ENCODE measurements at regions not wholly inside any gene's neighbourhood (a gene's known extent, or its start where the extent isn't known, plus 50 kb on each side); places are given as distances from the start of the nearest gene placed in this dataset.
"Not testable (repeated sequence)": the region's sequence is repeated elsewhere in the genome, so short reads cannot be mapped to it uniquely, and the experiment has no call there.

DNA sequence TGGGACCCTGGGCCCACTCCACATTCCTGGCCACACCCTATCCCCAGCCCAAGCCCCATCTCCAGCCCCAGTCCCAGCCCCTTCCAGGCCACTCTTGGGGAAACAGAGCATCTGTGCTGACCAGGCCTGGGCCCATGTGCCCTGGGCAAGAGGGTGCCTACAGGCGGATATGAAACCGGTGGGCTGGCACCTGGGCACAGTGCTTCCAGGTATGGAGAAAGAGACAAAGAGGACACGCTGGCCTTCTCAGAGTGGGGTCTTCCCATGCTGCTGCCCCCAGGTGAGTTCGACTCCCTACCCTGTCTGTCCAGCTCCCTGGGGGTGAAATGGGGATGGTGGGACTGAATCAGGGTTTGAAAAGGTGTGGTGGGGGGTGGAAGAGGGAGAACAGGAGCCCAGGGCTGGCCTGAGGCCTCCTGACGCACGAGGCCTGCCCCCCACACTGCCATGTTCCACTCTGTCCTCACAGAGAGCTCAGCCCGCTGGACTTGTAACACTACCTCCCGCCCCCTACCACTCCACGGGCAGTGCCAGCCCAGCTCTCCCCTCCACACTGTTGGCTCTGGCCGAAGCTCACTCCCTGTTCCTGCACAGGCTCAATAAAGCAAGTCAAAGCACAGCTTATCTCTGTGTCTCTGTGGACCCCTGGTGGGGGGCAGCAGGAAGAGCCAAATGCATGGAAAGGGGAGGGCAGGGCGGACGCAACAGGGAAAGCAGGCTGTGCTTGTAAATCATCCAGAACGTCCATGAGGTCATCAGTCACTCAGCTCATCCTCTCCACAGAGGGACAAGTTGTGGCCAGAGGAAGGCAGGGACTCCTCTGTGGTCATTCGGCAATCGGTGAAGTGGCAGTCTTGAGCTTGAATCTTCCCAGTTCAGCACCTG, 71.1 kb upstream of the TMEM97 start:
- no peak overlapping the region for H3K9ac ChIP-seq (ENCODE audit: low read depth in 1 of 2, low read length in 2 of 2)
- H3K27me3 ChIP-seq (ENCODE audit: control insufficient read depth in 1 of 2, insufficient read depth in 2 of 2, low read length in 2 of 2), result peaks cover 0 to 6% of the 10 kb centered on the region in 2 donors
- no peak overlapping the region for H3K27ac ChIP-seq (ENCODE audit: low read depth, low read length)
- H3K9me3 ChIP-seq (ENCODE audit: control insufficient read depth in 1 of 2, low read length in 2 of 2), result no peaks in the 10 kb centered on the region
- no peaks in the 10 kb centered on the region for H3K36me3 ChIP-seq (ENCODE audit: control insufficient read depth in 1 of 2, insufficient read depth in 2 of 2, low read length in 2 of 2)
- H3K4me3 ChIP-seq (ENCODE audit: low read depth in 1 of 2, low read length in 2 of 2), result no peak overlapping the region
- peaks cover 6 to 8% of the 10 kb centered on the region in 2 donors for H3K4me1 ChIP-seq (ENCODE audit: control insufficient read depth in 1 of 2, insufficient read depth in 2 of 2, low read length in 2 of 2)

DNA sequence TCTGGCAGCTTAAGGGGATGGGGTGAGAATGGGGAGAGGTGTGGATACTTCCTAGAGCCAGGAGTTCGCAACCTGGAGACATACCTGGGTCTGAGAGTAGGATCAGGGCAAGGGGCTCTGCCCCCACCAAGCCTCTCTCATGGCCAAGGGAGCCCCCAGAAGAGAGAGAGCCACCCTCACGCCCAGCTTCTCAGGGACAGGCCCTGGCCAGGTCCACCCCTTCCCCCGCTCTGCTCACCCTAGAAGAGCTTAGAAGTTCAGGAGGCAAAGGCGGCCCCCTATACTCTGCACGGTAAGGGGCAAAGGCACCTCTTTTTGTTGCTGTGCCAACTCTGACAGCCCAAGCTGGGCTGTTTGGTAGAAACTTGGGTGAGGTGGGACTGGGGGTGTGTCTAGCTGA, 69.3 kb upstream of the TMEM97 start:
- H3K36me3 ChIP-seq (ENCODE audit: control insufficient read depth in 1 of 2, insufficient read depth in 2 of 2, low read length in 2 of 2), result no peaks in the 10 kb centered on the region
- H3K4me3 ChIP-seq (ENCODE audit: low read depth in 1 of 2, low read length in 2 of 2), result no peak overlapping the region
- H3K27me3 ChIP-seq (ENCODE audit: control insufficient read depth in 1 of 2, insufficient read depth in 2 of 2, low read length in 2 of 2), result peaks cover 0 to 6% of the 10 kb centered on the region in 2 donors
- H3K27ac ChIP-seq (ENCODE audit: low read depth, low read length), result no peak overlapping the region
- no peak overlapping the region for H3K9ac ChIP-seq (ENCODE audit: low read depth in 1 of 2, low read length in 2 of 2)
- H3K4me1 ChIP-seq (ENCODE audit: control insufficient read depth in 1 of 2, insufficient read depth in 2 of 2, low read length in 2 of 2), result peaks cover 6 to 8% of the 10 kb centered on the region in 2 donors
- H3K9me3 ChIP-seq (ENCODE audit: control insufficient read depth in 1 of 2, low read length in 2 of 2), result no peaks in the 10 kb centered on the region

DNA sequence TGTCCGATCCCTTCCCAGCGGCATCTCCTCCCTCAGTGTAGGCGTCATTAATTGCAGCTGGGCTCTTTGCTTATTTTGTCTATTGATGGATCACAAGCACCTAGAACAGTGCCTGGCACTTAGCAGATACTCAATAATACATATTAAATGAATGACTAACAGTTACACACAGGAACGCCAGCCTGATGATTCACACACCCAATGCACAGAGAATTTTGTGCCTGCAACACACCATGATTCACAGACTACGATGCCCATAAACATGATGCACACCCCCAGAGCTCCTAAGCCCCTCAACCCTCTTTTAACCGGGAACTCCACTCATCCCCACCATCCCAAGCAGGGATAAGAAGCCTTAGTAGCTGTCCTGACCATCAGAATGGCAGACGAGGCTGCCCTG, 66.6 kb upstream of the TMEM97 start:
- peaks cover 0 to 6% of the 10 kb centered on the region in 2 donors for H3K27me3 ChIP-seq (ENCODE audit: control insufficient read depth in 1 of 2, insufficient read depth in 2 of 2, low read length in 2 of 2)
- H3K27ac ChIP-seq (ENCODE audit: low read depth, low read length), result no peak overlapping the region
- H3K36me3 ChIP-seq (ENCODE audit: control insufficient read depth in 1 of 2, insufficient read depth in 2 of 2, low read length in 2 of 2), result no peaks in the 10 kb centered on the region
- H3K4me3 ChIP-seq (ENCODE audit: low read depth in 1 of 2, low read length in 2 of 2), result no peak overlapping the region
- H3K4me1 ChIP-seq (ENCODE audit: control insufficient read depth in 1 of 2, insufficient read depth in 2 of 2, low read length in 2 of 2), result peaks cover 6 to 8% of the 10 kb centered on the region in 2 donors
- H3K9me3 ChIP-seq (ENCODE audit: control insufficient read depth in 1 of 2, low read length in 2 of 2), result no peaks in the 10 kb centered on the region
- no peak overlapping the region for H3K9ac ChIP-seq (ENCODE audit: low read depth in 1 of 2, low read length in 2 of 2)

DNA sequence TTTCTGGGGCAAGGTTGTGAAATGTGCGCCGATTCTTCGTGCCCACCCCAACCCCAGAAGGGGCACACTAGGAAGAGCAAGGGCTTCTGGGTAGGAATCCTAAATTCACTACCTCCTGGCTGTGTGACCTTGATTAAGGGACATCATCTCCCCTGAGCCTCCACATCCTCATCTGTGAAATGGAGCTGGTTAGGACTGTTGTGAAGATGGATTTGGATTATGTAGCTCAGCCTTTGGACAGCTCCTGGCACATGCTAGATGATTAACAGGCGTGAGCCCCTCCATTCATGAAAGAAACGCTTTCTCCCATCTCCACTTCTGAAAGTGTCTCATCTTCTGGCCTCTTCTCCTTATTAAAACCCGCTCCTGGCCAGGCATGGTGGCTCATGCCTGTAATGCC, 65.3 kb upstream of the TMEM97 start:
- H3K4me3 ChIP-seq (ENCODE audit: low read depth in 1 of 2, low read length in 2 of 2), result no peak overlapping the region
- no peak overlapping the region for H3K27ac ChIP-seq (ENCODE audit: low read depth, low read length)
- no peaks in the 10 kb centered on the region for H3K9me3 ChIP-seq (ENCODE audit: control insufficient read depth in 1 of 2, low read length in 2 of 2)
- H3K36me3 ChIP-seq (ENCODE audit: control insufficient read depth in 1 of 2, insufficient read depth in 2 of 2, low read length in 2 of 2), result no peaks in the 10 kb centered on the region
- peaks cover 0 to 6% of the 10 kb centered on the region in 2 donors for H3K27me3 ChIP-seq (ENCODE audit: control insufficient read depth in 1 of 2, insufficient read depth in 2 of 2, low read length in 2 of 2)
- H3K4me1 ChIP-seq (ENCODE audit: control insufficient read depth in 1 of 2, insufficient read depth in 2 of 2, low read length in 2 of 2), result peaks cover 14 to 19% of the 10 kb centered on the region in 2 donors
- H3K9ac ChIP-seq (ENCODE audit: low read depth in 1 of 2, low read length in 2 of 2), result no peak overlapping the region

DNA sequence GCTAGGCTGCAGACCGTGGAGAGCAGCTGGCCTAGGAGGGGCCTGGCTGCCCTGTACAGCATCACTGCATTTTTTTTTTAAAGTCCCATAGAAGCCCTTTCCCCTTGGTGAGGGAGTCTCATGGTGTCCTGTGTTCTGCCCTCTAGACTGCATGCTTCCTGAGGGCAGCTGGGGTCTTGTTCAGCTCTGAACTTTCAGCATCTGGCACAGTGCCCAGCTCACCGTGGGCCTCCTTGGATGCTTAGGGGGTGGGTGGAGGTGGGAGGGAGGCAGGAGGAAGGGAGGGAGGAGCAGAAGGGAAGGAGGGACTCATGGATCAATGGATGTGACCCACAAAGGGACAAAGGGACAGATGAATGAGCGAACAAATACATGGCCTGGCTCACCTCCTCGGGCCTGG, 63.4 kb upstream of the TMEM97 start:
- no peaks in the 10 kb centered on the region for H3K36me3 ChIP-seq (ENCODE audit: control insufficient read depth in 1 of 2, insufficient read depth in 2 of 2, low read length in 2 of 2)
- H3K27ac ChIP-seq (ENCODE audit: low read depth, low read length), result no peak overlapping the region
- H3K4me1 ChIP-seq (ENCODE audit: control insufficient read depth in 1 of 2, insufficient read depth in 2 of 2, low read length in 2 of 2), result peaks cover 14 to 20% of the 10 kb centered on the region in 2 donors
- H3K9ac ChIP-seq (ENCODE audit: low read depth in 1 of 2, low read length in 2 of 2), result no peak overlapping the region
- no peak overlapping the region for H3K4me3 ChIP-seq (ENCODE audit: low read depth in 1 of 2, low read length in 2 of 2)
- H3K9me3 ChIP-seq (ENCODE audit: control insufficient read depth in 1 of 2, low read length in 2 of 2), result no peaks in the 10 kb centered on the region
- peaks cover 0 to 6% of the 10 kb centered on the region in 2 donors for H3K27me3 ChIP-seq (ENCODE audit: control insufficient read depth in 1 of 2, insufficient read depth in 2 of 2, low read length in 2 of 2)

DNA sequence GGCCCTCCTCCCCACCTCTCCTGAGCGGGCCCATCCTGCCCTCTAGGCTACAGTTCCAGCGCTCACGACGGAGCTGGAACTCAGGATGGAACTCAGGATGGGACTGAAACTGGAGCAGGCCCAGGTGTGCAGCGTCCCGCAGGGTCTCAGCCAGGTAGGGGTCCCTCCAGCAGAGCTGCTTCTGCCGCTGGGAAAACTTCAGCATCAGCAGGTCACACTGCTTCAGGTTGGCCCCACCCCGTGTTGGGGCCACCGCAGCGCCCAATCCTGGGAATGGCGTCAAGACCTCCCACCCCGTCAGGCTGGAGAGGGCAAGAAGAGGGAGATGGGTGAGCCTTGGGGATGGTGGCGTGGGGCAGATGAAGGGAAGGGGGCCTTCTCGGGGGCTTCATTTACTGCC, 62.6 kb upstream of the TMEM97 start:
- peaks cover 0 to 6% of the 10 kb centered on the region in 2 donors for H3K9me3 ChIP-seq (ENCODE audit: control insufficient read depth in 1 of 2, low read length in 2 of 2)
- H3K4me3 ChIP-seq (ENCODE audit: low read depth in 1 of 2, low read length in 2 of 2), result no peak overlapping the region
- no peak overlapping the region for H3K27ac ChIP-seq (ENCODE audit: low read depth, low read length)
- H3K9ac ChIP-seq (ENCODE audit: low read depth in 1 of 2, low read length in 2 of 2), result no peak overlapping the region
- peaks cover 11 to 18% of the 10 kb centered on the region in 2 donors for H3K4me1 ChIP-seq (ENCODE audit: control insufficient read depth in 1 of 2, insufficient read depth in 2 of 2, low read length in 2 of 2)
- H3K27me3 ChIP-seq (ENCODE audit: control insufficient read depth in 1 of 2, insufficient read depth in 2 of 2, low read length in 2 of 2), result peaks cover 0 to 6% of the 10 kb centered on the region in 2 donors
- no peaks in the 10 kb centered on the region for H3K36me3 ChIP-seq (ENCODE audit: control insufficient read depth in 1 of 2, insufficient read depth in 2 of 2, low read length in 2 of 2)

DNA sequence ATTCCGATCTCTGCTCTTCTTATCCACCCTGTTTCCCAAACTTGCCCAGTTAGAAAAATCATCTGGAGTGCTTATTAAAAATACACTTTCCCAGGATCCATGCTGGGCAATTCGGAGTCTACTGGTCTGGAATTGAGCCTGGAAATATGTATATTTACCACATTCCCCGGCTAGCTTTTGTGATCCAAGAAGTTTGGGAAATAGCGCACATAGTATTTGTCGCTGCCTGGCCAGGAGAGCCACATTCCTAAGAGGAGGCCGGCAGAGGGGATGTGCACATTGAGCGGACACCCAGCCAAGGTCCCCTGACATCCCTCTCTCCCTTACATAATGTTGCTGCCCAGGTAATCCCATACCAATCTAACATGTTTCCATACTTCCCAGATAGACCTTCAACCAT, 62.1 kb upstream of the TMEM97 start:
- H3K36me3 ChIP-seq (ENCODE audit: control insufficient read depth in 1 of 2, insufficient read depth in 2 of 2, low read length in 2 of 2), result no peaks in the 10 kb centered on the region
- no peak overlapping the region for H3K4me3 ChIP-seq (ENCODE audit: low read depth in 1 of 2, low read length in 2 of 2)
- H3K9ac ChIP-seq (ENCODE audit: low read depth in 1 of 2, low read length in 2 of 2), result no peak overlapping the region
- H3K9me3 ChIP-seq (ENCODE audit: control insufficient read depth in 1 of 2, low read length in 2 of 2), result peaks cover 0 to 10% of the 10 kb centered on the region in 2 donors
- no peak overlapping the region for H3K27ac ChIP-seq (ENCODE audit: low read depth, low read length)
- peaks cover 8 to 12% of the 10 kb centered on the region in 2 donors for H3K4me1 ChIP-seq (ENCODE audit: control insufficient read depth in 1 of 2, insufficient read depth in 2 of 2, low read length in 2 of 2)
- peaks cover 0 to 6% of the 10 kb centered on the region in 2 donors for H3K27me3 ChIP-seq (ENCODE audit: control insufficient read depth in 1 of 2, insufficient read depth in 2 of 2, low read length in 2 of 2)

DNA sequence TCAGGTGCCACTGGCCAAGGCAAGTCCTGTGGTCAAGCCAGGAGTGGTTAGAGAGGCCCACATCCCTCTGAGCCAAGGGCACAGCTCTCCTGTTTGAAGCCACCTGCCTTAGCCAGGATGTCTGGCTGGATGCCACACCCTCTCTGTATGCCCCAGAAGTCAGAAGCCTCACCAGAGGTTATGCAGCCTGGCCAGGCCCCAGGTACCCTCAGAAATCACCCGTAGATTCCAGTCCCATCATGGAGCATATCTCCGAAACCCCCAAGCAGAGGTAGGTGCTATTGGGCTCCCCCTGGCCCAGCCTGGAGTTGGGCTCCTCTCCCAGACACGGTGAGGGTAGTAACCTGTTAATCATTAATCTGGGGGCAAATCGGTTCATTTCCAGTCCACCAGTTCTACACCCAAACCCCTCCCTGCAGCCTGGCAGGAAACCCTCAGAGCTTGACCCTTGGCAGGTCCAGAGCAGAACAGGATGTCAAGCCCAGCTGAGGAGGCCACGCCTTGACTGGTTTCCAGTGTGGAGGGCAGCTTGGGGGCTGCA, 60.6 kb upstream of the TMEM97 start:
- Histone ChIP-seq H3K27me3 (ENCODE audit: control insufficient read depth in 1 of 2, insufficient read depth in 2 of 2, low read length in 2 of 2) (no peaks in the 10 kb centered on the region), H3K4me3 (ENCODE audit: low read depth in 1 of 2, low read length in 2 of 2) (no peak overlapping the region), H3K9me3 (ENCODE audit: control insufficient read depth in 1 of 2, low read length in 2 of 2) (peaks cover 4 to 20% of the 10 kb centered on the region in 2 donors), H3K36me3 (ENCODE audit: control insufficient read depth in 1 of 2, insufficient read depth in 2 of 2, low read length in 2 of 2) (no peaks in the 10 kb centered on the region), H3K9ac (ENCODE audit: low read depth in 1 of 2, low read length in 2 of 2) (peak overlapping the region in 1 of 2 donors; percentile 18), H3K4me1 (ENCODE audit: control insufficient read depth in 1 of 2, insufficient read depth in 2 of 2, low read length in 2 of 2) (peaks cover 8 to 12% of the 10 kb centered on the region in 2 donors), H3K27ac (ENCODE audit: low read depth, low read length) (no peak overlapping the region)

DNA sequence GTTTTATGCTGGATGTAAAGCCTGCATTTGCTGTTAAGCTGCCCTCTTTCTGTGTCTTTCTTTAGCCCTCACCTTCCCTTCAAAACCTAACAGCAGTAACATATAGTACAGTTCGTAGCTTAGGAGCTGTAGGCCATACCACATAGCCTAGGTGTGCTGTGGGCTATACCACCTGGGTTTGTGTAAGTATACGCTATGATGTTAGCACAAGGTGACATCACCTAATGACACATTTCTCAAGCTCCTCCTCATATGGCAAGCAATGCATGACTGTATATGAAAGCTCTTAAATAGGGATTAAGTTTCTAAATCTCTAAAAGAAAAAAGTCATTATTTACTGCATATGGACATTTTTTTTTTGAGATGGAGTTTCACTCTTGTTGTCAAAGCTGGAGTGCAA, 57.8 kb upstream of the TMEM97 start:
- Histone ChIP-seq H3K27ac (ENCODE audit: low read depth, low read length) (no peak overlapping the region), H3K36me3 (ENCODE audit: control insufficient read depth in 1 of 2, insufficient read depth in 2 of 2, low read length in 2 of 2) (no peaks in the 10 kb centered on the region), H3K27me3 (ENCODE audit: control insufficient read depth in 1 of 2, insufficient read depth in 2 of 2, low read length in 2 of 2) (no peaks in the 10 kb centered on the region), H3K4me1 (ENCODE audit: control insufficient read depth in 1 of 2, insufficient read depth in 2 of 2, low read length in 2 of 2) (peaks cover 8 to 12% of the 10 kb centered on the region in 2 donors), H3K9ac (ENCODE audit: low read depth in 1 of 2, low read length in 2 of 2) (no peak overlapping the region), H3K9me3 (ENCODE audit: control insufficient read depth in 1 of 2, low read length in 2 of 2) (peaks cover 4 to 20% of the 10 kb centered on the region in 2 donors), H3K4me3 (ENCODE audit: low read depth in 1 of 2, low read length in 2 of 2) (no peak overlapping the region)

DNA sequence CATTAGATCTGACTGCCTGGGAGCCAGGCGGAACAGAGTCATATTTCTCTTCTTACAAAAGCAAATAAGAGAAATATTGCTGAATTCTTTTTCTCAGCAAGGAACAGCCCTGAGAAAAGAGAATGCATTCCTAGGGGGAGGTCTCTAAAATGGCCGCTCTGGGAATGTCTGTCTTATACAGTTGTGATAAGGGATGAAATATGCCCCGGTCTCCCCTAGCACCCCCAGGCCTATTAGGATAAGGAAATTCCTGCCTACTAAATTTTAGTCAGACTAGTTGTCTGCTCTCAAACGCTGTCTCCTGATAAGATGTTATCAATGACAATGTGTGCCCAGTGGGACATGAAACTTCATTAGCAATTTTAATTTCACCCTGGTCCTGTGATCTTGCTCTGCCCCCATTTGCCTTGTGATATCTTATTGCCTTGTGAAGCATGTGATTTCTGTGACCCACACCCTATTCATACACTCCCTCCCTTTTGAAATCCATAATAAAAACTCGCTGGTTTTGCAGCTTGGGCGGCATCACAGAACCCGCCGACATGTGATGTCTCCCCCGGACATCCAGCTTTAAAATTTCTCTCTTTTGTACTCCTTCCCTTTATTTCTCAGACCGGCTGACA, 56.8 kb upstream of the TMEM97 start:
- not testable (repeated sequence) for H3K27me3 ChIP-seq (ENCODE audit: control insufficient read depth in 1 of 2, insufficient read depth in 2 of 2, low read length in 2 of 2); H3K36me3 ChIP-seq (ENCODE audit: control insufficient read depth in 1 of 2, insufficient read depth in 2 of 2, low read length in 2 of 2); H3K4me3 ChIP-seq (ENCODE audit: low read depth in 1 of 2, low read length in 2 of 2); H3K9ac ChIP-seq (ENCODE audit: low read depth in 1 of 2, low read length in 2 of 2); H3K27ac ChIP-seq (ENCODE audit: low read depth, low read length)
- peaks cover 8 to 12% of the 10 kb centered on the region in 2 donors for H3K4me1 ChIP-seq (ENCODE audit: control insufficient read depth in 1 of 2, insufficient read depth in 2 of 2, low read length in 2 of 2)
- peaks cover 4 to 20% of the 10 kb centered on the region in 2 donors for H3K9me3 ChIP-seq (ENCODE audit: control insufficient read depth in 1 of 2, low read length in 2 of 2)
